ENCODE measurements at regions not wholly inside any gene's neighbourhood (a gene's known extent, or its start where the extent isn't known, plus 50 kb on each side); places are given as distances from the start of the nearest gene placed in this dataset.
"Not testable (repeated sequence)": the region's sequence is repeated elsewhere in the genome, so short reads cannot be mapped to it uniquely, and the experiment has no call there.

- no peak for DNase-seq
Measured at GRCh38 chr20:40313730-40314129, 375.3 kb downstream of the MAFB start.

- DNase-seq, result no peak
Measured at GRCh38 chr20:40309731-40310130, 379.3 kb downstream of the MAFB start.

GRCh38 chr20:40307997-40308396 is 381.0 kb downstream of the MAFB start:
- no peak for DNase-seq

- DNase-seq, result no peak
Measured at GRCh38 chr20:40307268-40307667, 381.8 kb downstream of the MAFB start.

- no peak for DNase-seq
Measured at GRCh38 chr20:40305303-40305702, 383.7 kb downstream of the MAFB start.

DNA sequence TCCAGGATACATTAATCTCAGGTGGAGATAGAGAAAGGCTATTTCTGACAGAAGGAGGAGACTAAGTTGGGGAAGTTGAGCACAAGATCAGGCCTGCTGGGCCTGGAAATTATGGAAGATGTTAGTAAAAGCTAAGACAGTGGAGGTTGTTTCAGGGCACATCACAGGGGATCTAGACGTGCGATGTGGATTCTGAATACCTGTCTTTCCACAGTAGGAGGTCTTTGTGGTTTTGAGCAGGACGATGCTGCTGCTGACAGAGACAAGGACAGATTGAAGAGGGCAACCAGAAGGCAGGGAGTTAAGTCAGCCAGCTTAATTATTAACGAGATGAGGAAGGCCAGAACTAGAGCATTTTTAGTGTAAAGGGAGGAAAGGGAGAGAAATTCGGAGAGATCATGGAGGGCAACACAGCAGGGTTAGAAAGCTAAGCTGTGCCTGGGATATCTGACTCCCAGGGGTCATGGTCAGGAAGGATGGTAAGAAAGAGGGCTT is 384.9 kb downstream of the MAFB start:
- no peak for DNase-seq

DNA sequence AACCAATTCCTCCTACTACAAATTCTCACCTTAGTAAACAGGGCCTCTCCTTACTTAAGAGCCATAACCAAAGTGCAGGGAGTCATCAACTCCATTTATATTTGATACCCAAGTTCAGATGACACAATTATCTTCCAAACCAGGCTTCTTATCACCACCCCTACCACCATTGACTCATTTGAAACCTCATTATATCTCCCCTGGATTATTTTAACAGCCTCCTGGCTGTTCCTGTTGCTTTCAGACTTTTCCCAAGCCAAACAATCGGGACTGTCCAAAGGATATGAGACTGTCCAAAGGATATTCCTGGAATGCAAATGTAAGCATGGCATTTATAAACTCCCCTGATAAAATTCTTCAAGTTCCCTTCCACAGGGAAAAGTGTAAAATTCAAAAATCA is 394.3 kb downstream of the MAFB start:
- DNase-seq, result no peak

DNA sequence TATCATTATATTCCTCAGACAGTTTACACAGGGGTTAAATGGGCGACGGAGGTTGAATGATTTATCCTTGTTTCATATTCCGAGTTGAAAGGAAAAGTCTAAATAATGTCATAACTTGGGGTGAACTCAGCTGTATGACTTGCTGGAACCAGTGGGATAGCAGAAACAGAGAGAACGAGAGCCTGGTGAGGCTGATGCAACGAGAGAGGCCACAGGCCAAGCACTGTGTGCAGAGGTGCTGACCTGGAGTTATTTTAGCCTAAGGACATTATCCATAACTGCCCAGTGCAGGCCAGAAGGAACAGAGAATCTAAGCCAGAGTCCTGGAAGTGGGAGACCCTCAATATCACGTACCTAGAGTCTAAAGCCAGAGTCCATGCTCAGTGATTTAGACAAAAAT is 394.9 kb downstream of the MAFB start:
- no peak for DNase-seq

- no peak for DNase-seq
Measured at GRCh38 chr20:40293740-40294139, 395.3 kb downstream of the MAFB start.

DNA sequence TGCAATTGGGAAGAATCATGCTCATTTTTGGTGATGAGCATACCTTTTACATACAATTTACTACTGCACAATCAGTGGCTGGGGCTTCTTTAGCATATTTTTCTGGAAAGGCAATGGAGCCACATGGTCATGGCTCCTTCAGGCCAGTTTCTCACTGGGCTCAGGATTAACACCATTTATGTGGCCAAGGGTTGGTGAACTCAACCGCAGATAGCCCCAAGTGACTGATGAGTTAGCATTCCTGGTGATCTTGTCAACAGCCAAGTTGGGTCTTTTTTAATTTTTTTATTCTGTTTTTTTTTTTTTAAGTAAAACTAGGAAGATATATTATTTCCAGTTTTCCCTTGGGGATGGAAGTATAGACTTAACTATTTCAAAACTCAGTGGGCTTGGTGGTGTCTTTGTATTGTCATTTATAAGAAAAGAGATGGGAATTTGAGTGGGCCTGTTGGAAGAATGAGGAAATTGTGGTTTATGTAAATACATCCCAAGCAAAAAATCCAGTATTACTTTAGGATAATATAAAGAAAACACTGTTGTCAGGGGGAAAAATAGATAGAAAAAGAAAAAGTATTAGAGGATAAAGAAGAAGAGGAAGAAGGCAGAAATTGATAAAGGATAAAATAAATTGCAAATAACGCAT is 397.4 kb downstream of the MAFB start:
- no peak for DNase-seq

DNA sequence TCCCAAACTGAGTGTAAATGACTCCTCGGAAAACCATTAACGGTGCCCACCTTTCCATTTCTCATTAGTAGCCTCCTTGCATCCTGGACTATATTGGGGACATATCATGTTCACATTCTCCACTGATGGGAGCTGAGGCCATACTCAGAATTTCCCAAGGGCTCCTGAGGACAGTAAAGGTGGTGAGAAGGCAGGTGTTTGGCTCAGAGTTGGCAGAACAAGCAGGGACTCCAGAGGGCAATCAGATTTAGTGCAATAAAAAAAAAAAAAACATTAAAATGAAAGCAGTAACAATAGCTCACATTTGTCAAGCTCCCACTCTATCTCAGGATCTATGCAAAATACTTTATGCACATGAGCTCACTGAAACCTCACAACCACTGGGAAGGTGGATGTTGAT is 401.4 kb downstream of the MAFB start:
- DNase-seq, result no peak

DNA sequence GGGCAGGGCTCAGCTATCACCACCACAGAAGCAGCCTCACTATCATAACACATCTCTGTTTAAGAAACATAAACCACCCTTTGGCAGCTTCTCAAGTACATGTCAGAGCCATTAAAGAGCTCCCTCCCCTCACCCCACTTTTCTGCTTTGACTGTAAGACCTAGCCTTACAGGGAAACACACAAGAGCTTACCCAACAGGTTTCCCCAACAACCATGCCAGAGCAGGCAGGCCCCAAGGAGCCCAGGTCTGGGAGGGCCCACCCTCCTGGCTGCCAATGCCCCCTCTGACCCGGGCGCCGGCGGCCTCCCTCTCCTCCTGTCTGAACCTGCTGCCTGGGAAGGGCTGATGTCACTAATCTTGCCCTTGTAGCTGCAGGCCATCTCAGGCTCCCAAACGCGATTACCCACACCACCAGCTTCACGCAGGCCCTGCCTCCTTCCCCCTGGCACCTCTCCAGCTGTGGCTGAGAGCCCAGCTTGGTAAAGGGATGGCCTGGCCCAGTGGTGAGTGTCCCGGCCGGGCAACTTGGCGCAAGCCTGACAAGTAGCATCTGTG is 402.0 kb downstream of the MAFB start:
- no peak for DNase-seq

DNA sequence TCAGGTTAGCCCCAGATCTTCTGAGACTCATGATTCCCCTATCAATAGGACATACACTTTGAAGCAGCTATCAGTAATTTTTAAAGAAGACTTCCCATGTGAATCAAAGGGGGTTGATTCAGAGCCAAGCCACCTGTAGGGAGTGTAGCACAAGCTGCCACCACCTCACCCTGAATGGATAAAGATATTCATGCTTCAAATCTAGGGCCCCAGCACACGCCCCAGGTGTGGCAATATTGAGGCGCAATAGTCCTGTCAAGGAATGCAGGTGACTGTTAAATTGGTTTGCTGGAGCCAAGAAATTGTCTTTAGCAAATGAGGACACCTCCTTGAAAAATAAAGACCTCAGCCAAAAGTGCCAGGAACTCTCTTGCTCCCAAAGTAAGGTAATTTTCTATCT is 404.4 kb downstream of the MAFB start:
- no peak for DNase-seq

GRCh38 chr20:40283689-40284088 is 405.3 kb downstream of the MAFB start:
- DNase-seq, result no peak

DNA sequence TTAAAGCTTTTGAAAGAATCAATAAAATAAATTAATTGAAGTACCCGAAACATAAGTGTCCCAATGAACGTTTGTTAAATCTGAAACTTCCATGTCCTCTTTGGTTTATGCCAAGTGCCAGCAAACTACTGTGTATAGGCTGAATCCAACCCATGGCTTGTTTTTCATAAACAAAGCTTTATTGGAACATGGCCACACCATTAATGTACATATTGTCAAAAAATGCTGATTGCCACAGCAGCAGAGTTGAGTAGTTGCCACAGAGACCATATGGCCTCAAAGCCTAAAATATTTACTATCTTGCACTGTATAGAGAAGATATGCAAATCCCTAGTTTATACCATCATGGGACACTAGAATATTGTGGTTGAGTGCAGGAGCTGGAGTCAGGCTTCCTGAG is 406.1 kb downstream of the MAFB start:
- DNase-seq, result no peak

DNA sequence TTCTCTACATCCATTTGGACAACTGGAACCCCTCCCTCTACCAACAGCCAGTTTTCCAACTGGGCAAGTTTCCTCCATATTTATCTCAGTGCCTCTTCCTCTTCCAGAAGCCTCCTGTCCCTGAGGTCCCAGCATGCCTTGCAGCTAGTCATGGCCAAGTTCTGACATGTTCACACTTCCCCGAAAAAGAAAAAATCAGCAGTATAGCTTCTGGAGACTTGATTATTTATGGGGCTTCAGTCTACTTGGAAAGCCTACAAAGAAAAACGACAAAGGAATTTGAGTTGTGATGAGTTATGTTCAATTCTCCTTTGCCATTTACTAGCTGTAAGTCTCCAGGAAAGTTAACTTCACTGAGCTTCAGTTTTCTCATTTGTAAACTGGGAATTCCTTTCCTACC is 406.5 kb downstream of the MAFB start:
- DNase-seq, result no peak

DNA sequence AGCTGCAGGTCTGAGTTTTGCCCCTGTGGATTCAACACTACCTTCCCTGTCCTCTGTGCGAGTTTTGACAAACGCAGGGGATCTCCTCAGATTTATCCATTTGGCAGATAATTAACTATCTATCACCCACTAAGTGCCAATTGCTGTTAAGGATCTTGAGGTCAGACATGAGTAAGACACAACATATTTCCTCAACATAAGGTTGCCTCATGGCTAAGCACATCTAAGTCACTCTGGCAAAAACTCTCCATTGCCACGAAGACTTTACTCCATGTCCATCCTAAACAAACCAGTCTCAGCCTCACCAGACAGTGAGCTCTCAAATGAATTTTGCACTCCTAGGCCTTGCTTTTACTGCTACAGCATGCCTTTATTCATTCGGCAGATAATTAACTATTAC is 408.4 kb downstream of the MAFB start:
- DNase-seq, result no peak

GRCh38 chr20:40279390-40279789 is 409.6 kb downstream of the MAFB start:
- no peak for DNase-seq

DNA sequence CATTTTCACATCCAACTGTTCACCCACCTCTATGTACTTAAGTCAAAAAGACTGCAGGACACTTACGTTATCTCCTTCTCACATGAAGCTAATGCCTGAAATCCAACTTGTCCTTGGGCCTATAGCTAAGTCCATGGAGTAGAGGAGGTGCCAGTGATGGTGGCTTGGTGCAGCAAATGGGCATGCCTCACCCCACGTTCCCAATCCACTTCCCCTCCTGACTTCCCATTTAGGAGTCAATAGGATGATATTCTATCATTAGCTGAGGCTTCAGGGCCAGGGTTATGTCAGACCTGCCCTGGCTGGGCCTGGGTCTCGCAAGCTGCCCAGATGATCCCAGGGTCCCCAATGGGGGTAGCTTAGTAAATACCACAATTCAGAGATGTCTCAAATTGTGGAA is 410.4 kb downstream of the MAFB start:
- DNase-seq, result no peak

DNA sequence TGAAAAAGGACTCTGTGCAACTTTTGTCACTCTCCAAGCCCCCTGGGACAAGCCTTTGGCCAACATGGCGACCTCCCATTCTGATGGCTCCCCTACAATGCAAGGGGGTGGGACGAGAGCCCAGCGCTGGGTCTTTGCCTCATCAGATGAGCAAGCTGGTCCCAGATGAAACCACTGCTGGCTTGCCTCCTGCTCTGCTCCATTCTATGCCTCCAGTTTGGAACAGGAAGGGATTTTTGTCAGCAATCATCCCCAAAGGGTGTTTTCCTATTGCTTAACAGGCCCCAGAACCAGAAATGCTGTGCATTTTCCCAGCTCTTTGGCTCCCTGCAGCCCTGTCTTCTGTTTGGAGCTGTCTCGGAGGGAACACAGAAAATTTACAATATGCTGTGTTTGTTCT is 412.7 kb downstream of the MAFB start:
- no peak for DNase-seq

- no peak for DNase-seq
Measured at GRCh38 chr20:40275738-40276137, 413.3 kb downstream of the MAFB start.

GRCh38 chr20:40274912-40275533 is 414.0 kb downstream of the MAFB start:
- no peak for DNase-seq

- not testable (repeated sequence) for DNase-seq
Measured at GRCh38 chr20:40269274-40269673, 419.8 kb downstream of the MAFB start.

GRCh38 chr20:40268321-40269075 is 420.5 kb downstream of the MAFB start:
- no peak for DNase-seq

Data from CD4-positive, alpha-beta T cell treated with Interferon alpha-2 for 1 hour (primary cell).